Body of pancreas (tissue), 4 donors: ENCODE measurements at regions not wholly inside any gene's neighbourhood (a gene's known extent, or its start where the extent isn't known, plus 50 kb on each side); places are given as distances from the start of the nearest gene placed in this dataset.

Experiments
- ATAC-seq: fragments of 150-250 bp; one replicate; pipeline ENCODE4 v1.9.1; 2016
- DNase-seq, 4 donors: peaks; one replicate each; pipeline ENCODE4 v3.0.0-alpha.2; 2019
- H3K27ac ChIP-seq, 4 donors: fragments of 200-600 bp; sonication (generic); 1 replicate in 3 of 4; 2 replicates in 1 of 4; pipeline versions ENCODE4 v1.5.1 to v1.6.1; 2016 to 2019; ENCODE audit warnings: mild to moderate bottlenecking in 1 of 4, mixed read lengths in 1 of 4, moderate library complexity in 1 of 4
- H3K27me3 ChIP-seq, 2 donors: fragments of 200-600 bp; sonication (generic); one replicate each; pipeline ENCODE4 v1.6.0; 2016; ENCODE audit warnings: mild to moderate bottlenecking in 1 of 2
- H3K36me3 ChIP-seq, 2 donors: fragments of 200-600 bp; sonication (generic); replicated peaks in 1 of 2; 2 replicates each; pipeline ENCODE4 v1.5.1; 2016; ENCODE audit warnings: low read depth in 2 of 2; ENCODE audit not compliant: insufficient read depth in 1 of 2
- H3K4me1 ChIP-seq: fragments of 200-600 bp; sonication (generic); one replicate; pipeline ENCODE4 v1.6.0; 2016
- H3K4me3 ChIP-seq, 2 donors: fragments of 200-600 bp; sonication (generic); 1 replicate in 1 of 2; 2 replicates in 1 of 2; pipeline ENCODE4 v1.5.1; 2016 to 2019
- H3K9me3 ChIP-seq, 3 donors: fragments of 200-600 bp; sonication (generic); 1 replicate in 2 of 3; 2 replicates in 1 of 3; pipeline ENCODE4 v1.5.1; 2016
- POLR2A ChIP-seq, 3 donors: fragments of 450-650 bp; IDR thresholded peaks; one replicate each; pipeline ENCODE4 v1.6.1; 2016; ENCODE audit warnings: antibody characterized with exemption in 3 of 3, mild to moderate bottlenecking in 2 of 3
- WGBS, 2 donors: methylation state at CpG; one replicate each; pipeline ENCODE4 v1.1.5; 2017; 5-methylcytosine and 5-hydroxymethylcytosine counted together
- intact Hi-C: fragments of 100-400 bp; cut with DNase I; formaldehyde crosslinking; loops from one replicate; pipeline ENCODE4 v1.15.1; 2023
- TF ChIP-seq, protein P1 (sequence below), 7 experiments: fragments of 450-650 bp in 4 of 7; fragments of 200-600 bp in 3 of 7; sonication (generic) in 3 of 7; IDR thresholded peaks; one replicate each; pipeline ENCODE4 v1.5.1; 2016 to 2019; ENCODE audit warnings: antibody characterized with exemption in 7 of 7

- Histone ChIP-seq H3K4me1 (no peaks in the 10 kb centered on the region), H3K9me3 (no peaks in the 10 kb centered on the region), H3K4me3 (no peak overlapping the region), H3K36me3 (no peaks in the 10 kb centered on the region), H3K27ac (no peak overlapping the region), H3K27me3 (no peaks in the 10 kb centered on the region)
- no peak for ATAC-seq
- intact Hi-C loops: no loop called here
- whole genome bisulfite sequencing, 2 donors: 83 to 100% methylated on average over 1 of the region's 1 CpG
- DNase-seq: no peak
- TF ChIP-seq, protein P1, sequence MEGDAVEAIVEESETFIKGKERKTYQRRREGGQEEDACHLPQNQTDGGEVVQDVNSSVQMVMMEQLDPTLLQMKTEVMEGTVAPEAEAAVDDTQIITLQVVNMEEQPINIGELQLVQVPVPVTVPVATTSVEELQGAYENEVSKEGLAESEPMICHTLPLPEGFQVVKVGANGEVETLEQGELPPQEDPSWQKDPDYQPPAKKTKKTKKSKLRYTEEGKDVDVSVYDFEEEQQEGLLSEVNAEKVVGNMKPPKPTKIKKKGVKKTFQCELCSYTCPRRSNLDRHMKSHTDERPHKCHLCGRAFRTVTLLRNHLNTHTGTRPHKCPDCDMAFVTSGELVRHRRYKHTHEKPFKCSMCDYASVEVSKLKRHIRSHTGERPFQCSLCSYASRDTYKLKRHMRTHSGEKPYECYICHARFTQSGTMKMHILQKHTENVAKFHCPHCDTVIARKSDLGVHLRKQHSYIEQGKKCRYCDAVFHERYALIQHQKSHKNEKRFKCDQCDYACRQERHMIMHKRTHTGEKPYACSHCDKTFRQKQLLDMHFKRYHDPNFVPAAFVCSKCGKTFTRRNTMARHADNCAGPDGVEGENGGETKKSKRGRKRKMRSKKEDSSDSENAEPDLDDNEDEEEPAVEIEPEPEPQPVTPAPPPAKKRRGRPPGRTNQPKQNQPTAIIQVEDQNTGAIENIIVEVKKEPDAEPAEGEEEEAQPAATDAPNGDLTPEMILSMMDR (IDR thresholded peaks at IDR 0.05): no peak
- no peak for TF ChIP-seq POLR2A (IDR thresholded peaks at IDR 0.05)
Measured at GRCh38 chr20:10733122-10733521, 59.3 kb upstream of the JAG1 start.

DNA sequence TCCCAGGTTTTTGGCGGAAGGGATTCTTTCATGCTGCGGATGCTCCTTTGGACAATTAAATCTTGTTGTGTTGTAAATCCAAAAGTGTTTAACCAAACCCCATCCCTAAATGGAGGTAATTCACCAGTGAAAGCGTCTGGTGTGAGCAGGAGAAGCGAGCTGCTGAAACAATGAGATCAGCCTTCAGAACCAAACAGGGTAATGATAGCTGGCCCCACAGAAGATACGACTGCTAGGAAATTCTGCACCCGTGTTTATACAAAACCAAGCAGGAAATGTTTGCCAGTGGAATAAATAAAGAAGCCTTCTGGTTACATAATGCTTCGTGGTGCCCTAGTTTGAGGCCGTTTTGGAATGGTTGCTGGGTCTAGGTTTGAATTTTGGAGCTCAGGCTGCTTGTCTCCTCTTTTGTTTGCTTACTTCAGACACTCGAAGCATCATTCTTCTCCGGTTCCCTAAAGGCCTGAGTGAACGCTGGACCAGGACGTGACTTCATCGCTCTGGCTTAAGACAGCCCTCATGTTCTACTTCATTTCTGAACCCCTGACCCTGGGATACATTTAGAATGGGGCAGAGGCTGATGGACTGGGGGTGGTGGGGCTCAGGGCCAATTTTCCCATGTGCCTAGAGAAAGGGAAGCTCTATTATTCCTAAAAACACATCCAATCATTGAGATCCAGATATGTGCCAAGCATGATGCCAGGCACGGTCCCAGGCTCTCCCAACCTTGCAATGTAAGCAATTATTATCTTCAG, 61.6 kb upstream of the JAG1 start:
- WGBS, 2 donors: 82 to 90% methylated on average over 14 of the region's 14 CpGs
- intact Hi-C loops: no loop called here
- Histone ChIP-seq H3K4me3 (no peak overlapping the region), H3K27me3 (no peaks in the 10 kb centered on the region), H3K36me3 (no peaks in the 10 kb centered on the region), H3K9me3 (no peaks in the 10 kb centered on the region), H3K4me1 (peaks cover 12% of the 10 kb centered on the region), H3K27ac (no peak overlapping the region)
- DNase-seq (no peak), ATAC-seq (no peak)
- TF ChIP-seq POLR2A (IDR thresholded peaks at IDR 0.05): no peak
- TF ChIP-seq, protein P1 (IDR thresholded peaks at IDR 0.05): no peak

DNA sequence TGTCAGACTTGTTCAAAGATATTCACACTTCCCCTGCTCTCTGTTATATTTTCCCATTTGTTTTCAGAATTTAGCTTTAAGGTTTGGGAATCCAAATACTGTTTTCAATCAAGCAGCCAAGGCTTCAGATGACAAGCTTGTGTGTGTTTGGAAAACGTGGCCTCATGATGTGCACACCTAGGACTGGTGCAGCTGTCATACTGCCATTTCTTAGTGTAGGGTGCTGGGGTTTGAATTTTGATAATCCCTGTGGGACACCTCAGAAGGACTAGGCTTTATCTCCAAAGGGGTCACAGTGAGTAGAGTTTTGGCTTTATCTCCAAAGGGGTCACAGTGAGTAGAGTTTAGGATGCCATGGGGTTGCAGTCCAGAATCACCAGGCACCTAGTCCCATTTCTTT, 65.3 kb upstream of the JAG1 start:
- intact Hi-C loops: no loop called here
- Histone ChIP-seq H3K36me3 (no peaks in the 10 kb centered on the region), H3K27me3 (no peaks in the 10 kb centered on the region), H3K9me3 (no peaks in the 10 kb centered on the region), H3K27ac (peak overlapping the region in 2 of 4 donors; percentile 31 to 60), H3K4me3 (no peak overlapping the region), H3K4me1 (peaks cover 21% of the 10 kb centered on the region)
- TF ChIP-seq, protein P1 (IDR thresholded peaks at IDR 0.05): no peak
- TF ChIP-seq POLR2A (IDR thresholded peaks at IDR 0.05): no peak
- WGBS, 2 donors: 13 to 32% methylated on average over 1 of the region's 1 CpG
- DNase-seq (no peak), ATAC-seq (peak; percentile 27)

DNA sequence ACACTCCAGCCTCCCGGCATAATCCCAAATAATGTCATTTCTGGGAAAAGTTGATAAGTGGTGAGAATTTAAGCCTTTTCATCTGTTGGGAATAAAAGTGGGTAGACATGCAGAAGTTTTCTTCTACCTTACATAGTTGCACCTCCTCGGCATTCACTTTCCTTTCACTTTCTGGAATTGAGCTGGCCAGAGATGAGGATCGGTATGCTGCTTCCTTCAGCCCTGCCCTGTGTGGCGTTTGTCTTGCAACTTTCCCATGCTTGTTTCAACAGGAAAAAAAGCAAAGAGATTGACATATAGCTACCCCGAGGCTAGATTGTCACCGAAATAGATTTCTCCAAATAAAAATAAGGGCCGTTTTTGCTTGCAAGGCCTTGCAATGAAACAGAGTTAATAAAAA, 65.8 kb upstream of the JAG1 start:
- WGBS, 2 donors: 17 to 21% methylated on average over 7 of the region's 7 CpGs
- no peak overlapping the region for H3K4me3 ChIP-seq
- H3K27ac ChIP-seq: peak overlapping the region in 3 of 4 donors; percentile 27 to 60 (median 31)
- peak in 3 of 4 donors; percentile 11 to 25 (median 22) for DNase-seq
- intact Hi-C loops: no loop called here
- no peaks in the 10 kb centered on the region for H3K27me3 ChIP-seq
- TF ChIP-seq POLR2A (IDR thresholded peaks at IDR 0.05): no peak
- TF ChIP-seq, protein P1 (IDR thresholded peaks at IDR 0.05): no peak
- no peaks in the 10 kb centered on the region for H3K36me3 ChIP-seq
- H3K4me1 ChIP-seq: peaks cover 21% of the 10 kb centered on the region
- peak; percentile 75 for ATAC-seq
- no peaks in the 10 kb centered on the region for H3K9me3 ChIP-seq

DNA sequence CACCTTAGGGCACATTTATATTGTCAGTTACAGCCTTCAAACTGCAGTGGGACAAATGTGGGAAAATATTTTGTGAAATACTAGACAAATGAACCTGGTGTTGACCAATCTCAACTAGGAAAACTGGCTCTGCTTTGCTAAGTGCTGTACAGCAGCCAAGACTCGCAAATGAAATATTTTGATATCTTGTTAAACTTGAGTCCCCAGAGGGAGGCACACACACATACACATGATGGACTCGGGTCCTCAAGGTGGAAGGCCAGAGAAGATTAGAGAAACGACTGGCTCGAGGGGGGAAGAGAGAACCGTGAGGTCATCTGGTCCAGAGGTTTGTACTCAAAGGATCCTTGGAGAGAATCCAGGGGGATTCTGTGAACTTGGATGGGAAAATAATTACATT, 67.3 kb upstream of the JAG1 start:
- intact Hi-C loops: no loop called here
- H3K4me1 ChIP-seq: peaks cover 21% of the 10 kb centered on the region
- TF ChIP-seq, protein P1 (IDR thresholded peaks at IDR 0.05): no peak
- no peak for TF ChIP-seq POLR2A (IDR thresholded peaks at IDR 0.05)
- DNase-seq: peak in 2 of 4 donors; percentile 7 to 13
- no peaks in the 10 kb centered on the region for H3K9me3 ChIP-seq
- ATAC-seq: no peak
- H3K4me3 ChIP-seq: no peak overlapping the region
- H3K27ac ChIP-seq: peak overlapping the region in 1 of 4 donors; percentile 1
- H3K36me3 ChIP-seq: no peaks in the 10 kb centered on the region
- H3K27me3 ChIP-seq: no peaks in the 10 kb centered on the region
- WGBS, 2 donors: 18% methylated on average over 5 of the region's 5 CpGs
